Mammary epithelial cell (primary cell): ENCODE measurements at regions not wholly inside any gene's neighbourhood (a gene's known extent, or its start where the extent isn't known, plus 50 kb on each side); places are given as distances from the start of the nearest gene placed in this dataset.

Source experiments
- CTCF ChIP-seq, 2 donors: IDR thresholded peaks in 1 of 2; conservative IDR thresholded peaks in 1 of 2; 2 replicates each; pipeline ENCODE4 v1.5.1; 2011 to 2012; ENCODE audit warnings: inconsistent platforms in 2 of 2, low read length in 2 of 2, mild to moderate bottlenecking in 2 of 2, control low read depth in 1 of 2, low read depth in 1 of 2; ENCODE audit not compliant: insufficient read depth in 1 of 2; ENCODE audit errors: extremely low read depth in 1 of 2
- EZH2 ChIP-seq: IDR thresholded peaks from 2 replicates; pipeline ENCODE4 v1.6.1; 2012; ENCODE audit warnings: low read length, inconsistent platforms, borderline replicate concordance

- TF ChIP-seq CTCF (conservative IDR thresholded peaks at IDR 0.05 in 1 of 2, IDR thresholded peaks at IDR 0.05 in 1 of 2; ENCODE audit: extremely low read depth in 1 of 2, insufficient read depth in 1 of 2, low read depth in 1 of 2, low read length in 2 of 2) (no peak), EZH2 (no peak)
Observed at GRCh38 chr13:89869312-89869711, 1478.2 kb upstream of the MIR17HG start.
